ENCODE measurements at regions not wholly inside any gene's neighbourhood (a gene's known extent, or its start where the extent isn't known, plus 50 kb on each side); places are given as distances from the start of the nearest gene placed in this dataset.

DNA sequence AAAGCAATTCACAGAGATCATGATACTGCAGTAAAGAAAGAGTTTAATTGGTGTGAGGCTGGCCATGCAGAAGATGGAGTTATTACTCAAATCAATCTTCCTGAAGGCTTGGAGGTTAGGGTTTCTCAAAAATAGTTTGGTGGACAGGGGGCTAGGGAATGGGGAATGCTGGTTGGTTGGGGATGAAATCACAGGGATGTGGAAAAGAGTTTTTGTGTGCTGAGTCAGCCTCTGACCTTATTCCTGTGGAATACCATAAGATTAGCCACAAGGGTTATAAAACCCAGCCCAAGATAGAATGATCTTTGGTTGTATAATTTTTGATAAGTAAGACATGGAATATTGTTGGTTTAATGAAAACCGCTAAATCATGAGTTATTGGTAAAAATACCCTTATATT is 764.3 kb downstream of the TYW1 start:
- 100% methylated on average over 1 of the region's 1 CpG for WGBS, 2 donors
- no peaks in the 10 kb centered on the region for H3K27me3 ChIP-seq
- DNase-seq = no peak
- no peaks in the 10 kb centered on the region for H3K9me3 ChIP-seq
- H3K27ac ChIP-seq = no peak overlapping the region
- ATAC-seq (ENCODE audit: low FRiP score in 2 of 2) = no peak
- TF ChIP-seq, protein P1, sequence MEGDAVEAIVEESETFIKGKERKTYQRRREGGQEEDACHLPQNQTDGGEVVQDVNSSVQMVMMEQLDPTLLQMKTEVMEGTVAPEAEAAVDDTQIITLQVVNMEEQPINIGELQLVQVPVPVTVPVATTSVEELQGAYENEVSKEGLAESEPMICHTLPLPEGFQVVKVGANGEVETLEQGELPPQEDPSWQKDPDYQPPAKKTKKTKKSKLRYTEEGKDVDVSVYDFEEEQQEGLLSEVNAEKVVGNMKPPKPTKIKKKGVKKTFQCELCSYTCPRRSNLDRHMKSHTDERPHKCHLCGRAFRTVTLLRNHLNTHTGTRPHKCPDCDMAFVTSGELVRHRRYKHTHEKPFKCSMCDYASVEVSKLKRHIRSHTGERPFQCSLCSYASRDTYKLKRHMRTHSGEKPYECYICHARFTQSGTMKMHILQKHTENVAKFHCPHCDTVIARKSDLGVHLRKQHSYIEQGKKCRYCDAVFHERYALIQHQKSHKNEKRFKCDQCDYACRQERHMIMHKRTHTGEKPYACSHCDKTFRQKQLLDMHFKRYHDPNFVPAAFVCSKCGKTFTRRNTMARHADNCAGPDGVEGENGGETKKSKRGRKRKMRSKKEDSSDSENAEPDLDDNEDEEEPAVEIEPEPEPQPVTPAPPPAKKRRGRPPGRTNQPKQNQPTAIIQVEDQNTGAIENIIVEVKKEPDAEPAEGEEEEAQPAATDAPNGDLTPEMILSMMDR (IDR thresholded peaks at IDR 0.05) = no peak
- TF ChIP-seq POLR2AphosphoS5 (IDR thresholded peaks at IDR 0.05) = no peak
- TF ChIP-seq EP300 (IDR thresholded peaks at IDR 0.05) = no peak
- TF ChIP-seq POLR2A (IDR thresholded peaks at IDR 0.05) = no peak
- H3K4me3 ChIP-seq = no peak overlapping the region
- H3K4me1 ChIP-seq = no peaks in the 10 kb centered on the region
- H3K36me3 ChIP-seq = no peaks in the 10 kb centered on the region

GRCh38 chr7:67762516-67762915 is 765.9 kb downstream of the TYW1 start:
- ATAC-seq (ENCODE audit: low FRiP score in 2 of 2) (no peak), DNase-seq (no peak)
- no peaks in the 10 kb centered on the region for H3K27me3 ChIP-seq
- TF ChIP-seq, protein P1 (IDR thresholded peaks at IDR 0.05) = no peak
- TF ChIP-seq POLR2AphosphoS5 (IDR thresholded peaks at IDR 0.05) = no peak
- no peak for TF ChIP-seq POLR2A (IDR thresholded peaks at IDR 0.05)
- TF ChIP-seq EP300 (IDR thresholded peaks at IDR 0.05) = no peak
- no peaks in the 10 kb centered on the region for H3K36me3 ChIP-seq
- H3K4me3 ChIP-seq = no peak overlapping the region
- H3K27ac ChIP-seq = no peak overlapping the region
- no peaks in the 10 kb centered on the region for H3K4me1 ChIP-seq
- H3K9me3 ChIP-seq = peaks cover 0 to 4% (median 0%) of the 10 kb centered on the region in 4 donors
- WGBS, 2 donors = 88 to 94% methylated on average over 4 of the region's 4 CpGs

- ATAC-seq (ENCODE audit: low FRiP score in 2 of 2) = no peak
- no peaks in the 10 kb centered on the region for H3K27me3 ChIP-seq
- H3K27ac ChIP-seq = no peak overlapping the region
- H3K4me3 ChIP-seq = no peak overlapping the region
- no peak for DNase-seq
- WGBS, 2 donors = 48% methylated on average over 4 of the region's 4 CpGs
- TF ChIP-seq POLR2AphosphoS5 (IDR thresholded peaks at IDR 0.05) = no peak
- TF ChIP-seq POLR2A (IDR thresholded peaks at IDR 0.05) = no peak
- TF ChIP-seq EP300 (IDR thresholded peaks at IDR 0.05) = no peak
- TF ChIP-seq, protein P1 (IDR thresholded peaks at IDR 0.05) = no peak
- H3K36me3 ChIP-seq = no peaks in the 10 kb centered on the region
- peaks cover 0 to 4% (median 0%) of the 10 kb centered on the region in 4 donors for H3K9me3 ChIP-seq
- H3K4me1 ChIP-seq = no peaks in the 10 kb centered on the region
Measured at GRCh38 chr7:67764289-67764688, 767.7 kb downstream of the TYW1 start.

- no peak overlapping the region for H3K27ac ChIP-seq
- H3K4me1 ChIP-seq = no peaks in the 10 kb centered on the region
- ATAC-seq (ENCODE audit: low FRiP score in 2 of 2) (no peak), DNase-seq (no peak)
- WGBS, 2 donors = 75 to 84% methylated on average over 6 of the region's 6 CpGs
- TF ChIP-seq, protein P1 (IDR thresholded peaks at IDR 0.05) = no peak
- TF ChIP-seq POLR2A (IDR thresholded peaks at IDR 0.05) (no peak), EP300 (IDR thresholded peaks at IDR 0.05) (no peak), POLR2AphosphoS5 (IDR thresholded peaks at IDR 0.05) (no peak)
- peaks cover 0 to 4% (median 0%) of the 10 kb centered on the region in 4 donors for H3K9me3 ChIP-seq
- no peaks in the 10 kb centered on the region for H3K36me3 ChIP-seq
- H3K27me3 ChIP-seq = no peaks in the 10 kb centered on the region
- H3K4me3 ChIP-seq = no peak overlapping the region
Measured at GRCh38 chr7:67765481-67766175, 769.0 kb downstream of the TYW1 start.

- ATAC-seq (ENCODE audit: low FRiP score in 2 of 2) = no peak
Measured at GRCh38 chr7:67766906-67767410, 770.3 kb downstream of the TYW1 start.

More at GRCh38 chr7:67766906-67767410, 770.3 kb downstream of the TYW1 start:
- no peak overlapping the region for H3K27ac ChIP-seq
- H3K27me3 ChIP-seq = no peaks in the 10 kb centered on the region
- 77 to 91% methylated on average over 4 of the region's 4 CpGs for WGBS, 2 donors
- H3K36me3 ChIP-seq = no peaks in the 10 kb centered on the region
- no peak for DNase-seq
- TF ChIP-seq POLR2AphosphoS5 (IDR thresholded peaks at IDR 0.05) = no peak
- TF ChIP-seq EP300 (IDR thresholded peaks at IDR 0.05) = no peak
- TF ChIP-seq POLR2A (IDR thresholded peaks at IDR 0.05) = no peak
- TF ChIP-seq, protein P1 (IDR thresholded peaks at IDR 0.05) = no peak
- no peaks in the 10 kb centered on the region for H3K4me1 ChIP-seq
- H3K4me3 ChIP-seq = no peak overlapping the region
- peaks cover 0 to 4% (median 0%) of the 10 kb centered on the region in 4 donors for H3K9me3 ChIP-seq
